HL-60/S4 treated with retinoic acid at 250 ng/mL for 4 days and 3 days (cell line): ENCODE measurements at regions not wholly inside any gene's neighbourhood (a gene's known extent, or its start where the extent isn't known, plus 50 kb on each side); places are given as distances from the start of the nearest gene placed in this dataset.
"Not testable (repeated sequence)": the region's sequence is repeated elsewhere in the genome, so short reads cannot be mapped to it uniquely, and the experiment has no call there.

Experiments
- in situ Hi-C: fragments of 300-500 bp; cut with MboI; formaldehyde crosslinking; loops from 2 replicates; pipeline ENCODE4 v1.7.0; 2022; ENCODE audit warnings: low sequenced_read_pairs

DNA sequence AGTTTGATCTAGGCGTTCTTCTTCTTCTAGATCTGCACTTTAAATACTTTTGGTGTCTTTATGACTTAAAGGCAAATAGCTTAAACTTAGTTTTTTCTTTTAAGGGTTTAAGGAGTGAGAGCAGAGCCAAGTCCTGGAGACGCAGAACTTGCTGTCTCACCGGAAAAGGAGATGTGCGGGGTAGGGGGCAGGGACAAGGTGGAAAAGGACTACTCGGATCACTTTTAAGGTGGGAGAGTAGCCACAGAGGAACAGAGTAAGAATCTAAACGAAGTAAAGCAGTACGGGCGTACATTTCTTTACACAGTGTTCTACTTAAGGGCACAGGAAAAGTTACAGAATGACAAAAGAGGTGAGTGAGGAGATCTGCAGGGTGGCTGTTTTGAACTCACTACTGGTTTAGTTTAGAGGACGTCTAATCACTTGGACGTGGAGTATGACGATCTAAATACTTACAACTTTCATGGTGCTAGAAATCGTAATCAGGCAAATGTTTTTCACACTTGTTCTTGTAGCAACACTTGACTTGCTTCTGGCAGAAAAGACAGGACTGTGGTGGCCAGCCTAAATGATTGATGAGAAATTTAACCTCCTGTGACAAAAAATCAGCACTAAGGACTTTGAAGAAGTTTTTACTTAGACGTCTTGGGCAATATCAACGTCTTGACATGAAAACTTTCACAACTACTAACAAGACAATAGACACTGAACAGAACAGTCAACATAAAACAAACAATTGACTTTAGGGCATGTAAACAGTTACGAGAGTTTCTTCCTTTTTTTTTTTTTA lies 127.0 kb downstream of the ART5 start:
- in situ Hi-C loops, result not testable (repeated sequence)

DNA sequence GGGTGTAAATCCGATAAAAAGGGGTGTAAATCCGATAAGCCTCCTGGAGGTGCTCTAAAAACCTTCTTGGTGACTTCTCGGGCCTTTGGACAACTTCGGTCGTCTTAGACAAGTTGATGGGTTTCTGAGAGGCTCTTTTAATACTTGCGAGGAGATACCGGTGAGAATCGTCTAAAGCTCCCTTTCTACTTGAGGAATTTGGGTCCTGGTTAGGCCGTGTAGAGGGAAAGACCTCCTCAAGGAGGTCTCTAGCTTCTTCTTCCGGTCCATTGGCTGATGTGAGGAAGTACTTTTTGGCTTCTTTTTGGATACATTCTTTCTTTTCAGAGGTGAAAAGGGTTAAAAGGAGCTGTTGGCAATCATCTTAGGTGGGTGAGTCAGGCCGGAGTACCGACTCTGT lies 128.5 kb downstream of the ART5 start:
- in situ Hi-C loops, result not testable (repeated sequence)

DNA sequence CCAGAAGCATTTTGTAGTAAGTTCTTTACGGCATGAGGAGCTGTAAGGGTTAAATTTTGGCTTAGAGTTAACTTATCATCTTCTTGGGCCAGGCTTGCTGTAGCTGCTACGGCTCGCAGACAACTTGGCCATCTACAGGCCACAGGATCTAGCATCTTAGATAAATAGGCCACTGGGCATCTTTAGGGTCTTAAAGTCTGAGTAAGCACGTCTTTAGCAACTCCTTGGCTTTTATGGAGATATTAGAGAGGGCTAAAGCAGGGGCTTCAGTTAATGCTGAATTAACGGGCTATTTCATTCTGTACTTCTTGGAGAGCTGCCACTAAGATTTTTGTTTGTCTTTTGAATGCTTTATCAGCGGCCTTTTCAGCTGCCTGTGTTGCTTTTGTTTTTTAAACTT lies 129.0 kb downstream of the ART5 start:
- in situ Hi-C loops, result not testable (repeated sequence)

DNA sequence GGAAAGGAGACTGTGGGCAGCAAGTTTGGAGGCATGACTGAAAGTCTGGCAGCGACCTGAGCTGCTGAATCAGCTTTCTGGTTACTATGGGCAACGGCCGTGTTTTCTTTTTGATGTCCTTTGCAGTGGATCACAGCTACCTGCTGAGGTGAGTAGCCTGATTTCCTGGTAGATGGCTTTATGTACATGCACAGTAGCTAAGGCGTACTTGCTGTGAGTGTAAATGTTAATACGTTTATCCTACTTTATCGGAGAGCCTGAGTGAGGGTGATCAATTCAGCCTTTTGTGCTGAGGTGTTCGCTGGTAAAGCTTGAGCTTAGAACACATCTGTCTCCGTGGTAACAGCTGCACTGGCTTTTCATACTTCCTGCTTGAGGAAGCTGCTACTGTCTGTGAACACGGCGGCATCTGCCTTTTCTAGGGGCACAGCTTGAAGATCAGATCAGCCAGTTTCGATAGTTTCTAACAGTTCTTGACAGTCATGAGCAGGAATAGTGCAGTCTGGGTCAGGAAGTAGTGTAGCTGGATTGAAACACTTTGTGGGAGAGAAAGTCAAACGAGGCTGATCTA lies 129.6 kb downstream of the ART5 start:
- in situ Hi-C loops, result not testable (repeated sequence)

DNA sequence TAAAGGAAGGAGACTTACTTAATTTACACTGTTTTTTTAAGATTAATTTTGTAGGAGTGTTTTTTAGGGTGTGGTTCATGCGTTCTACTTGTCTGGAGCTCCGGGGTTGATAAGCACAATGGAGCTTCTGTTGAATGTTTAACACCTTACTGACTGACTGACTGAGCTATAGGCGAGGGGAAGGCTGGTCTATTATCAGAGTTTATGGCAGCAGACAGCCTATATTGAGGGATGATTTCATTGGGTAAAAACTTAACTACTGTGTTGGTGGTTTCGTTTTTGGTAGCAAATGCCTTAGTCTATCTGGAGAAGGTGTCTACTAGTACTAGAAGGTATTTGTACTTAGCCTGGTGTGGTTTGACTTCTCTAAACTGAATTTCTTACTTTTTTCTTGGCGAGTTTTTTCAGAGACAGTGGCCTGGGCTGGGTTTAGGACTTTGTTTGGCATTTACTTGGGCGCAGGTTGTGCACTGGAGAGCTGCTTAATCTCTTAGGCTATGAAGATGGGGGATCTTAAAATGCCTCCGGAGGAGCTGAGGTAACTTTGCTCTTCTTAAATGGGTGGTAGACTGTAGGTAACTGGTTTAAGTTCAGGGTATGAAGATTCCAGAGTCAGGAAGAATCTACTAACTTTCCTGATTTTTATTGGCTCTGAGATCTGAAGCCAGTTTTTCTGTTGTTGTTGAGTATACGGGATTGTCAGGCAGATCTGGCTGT lies 130.2 kb downstream of the ART5 start:
- in situ Hi-C loops, result not testable (repeated sequence)

DNA sequence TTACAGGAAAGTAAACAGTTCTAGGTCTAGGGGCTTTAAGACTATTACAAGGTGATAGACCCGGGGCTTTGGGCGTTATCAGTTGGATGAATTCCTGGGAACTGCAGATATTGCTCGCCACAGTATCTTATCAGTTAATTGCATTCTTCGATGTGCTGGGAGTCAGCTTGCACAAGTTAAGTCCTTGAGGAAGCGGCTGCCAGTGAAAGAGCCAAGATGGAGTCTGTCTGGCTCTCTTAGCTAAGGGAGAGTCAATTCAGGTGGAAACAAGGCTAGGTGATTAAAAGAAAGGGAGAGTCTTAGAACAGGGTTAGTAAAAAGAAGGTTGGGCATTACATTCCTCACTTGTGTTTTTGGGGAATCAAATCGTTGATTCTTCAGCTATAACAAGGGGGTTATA lies 130.6 kb upstream of the ZNF195 start:
- in situ Hi-C loops, result not testable (repeated sequence)

DNA sequence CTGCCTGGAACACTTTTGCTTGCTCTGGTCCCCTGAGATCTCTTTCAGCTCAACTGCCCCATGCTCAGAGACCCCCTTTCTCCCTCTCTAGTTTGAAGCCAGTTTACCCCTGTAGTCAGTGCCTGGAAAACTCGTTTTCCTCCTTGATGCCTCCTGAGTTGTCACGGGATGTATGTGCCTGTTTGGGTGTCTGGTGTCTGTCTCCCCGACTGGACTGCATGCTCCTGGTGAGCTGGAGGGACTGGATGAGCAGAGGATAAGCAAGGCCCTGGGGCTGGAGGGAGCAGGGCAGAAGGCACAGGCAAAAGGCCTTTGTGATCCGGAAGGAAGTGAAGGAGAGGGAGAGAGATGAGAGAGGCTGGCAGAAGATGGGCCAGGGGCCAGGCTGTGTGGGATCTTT lies 120.3 kb upstream of the ZNF195 start:
- in situ Hi-C loops, result not testable (repeated sequence)

DNA sequence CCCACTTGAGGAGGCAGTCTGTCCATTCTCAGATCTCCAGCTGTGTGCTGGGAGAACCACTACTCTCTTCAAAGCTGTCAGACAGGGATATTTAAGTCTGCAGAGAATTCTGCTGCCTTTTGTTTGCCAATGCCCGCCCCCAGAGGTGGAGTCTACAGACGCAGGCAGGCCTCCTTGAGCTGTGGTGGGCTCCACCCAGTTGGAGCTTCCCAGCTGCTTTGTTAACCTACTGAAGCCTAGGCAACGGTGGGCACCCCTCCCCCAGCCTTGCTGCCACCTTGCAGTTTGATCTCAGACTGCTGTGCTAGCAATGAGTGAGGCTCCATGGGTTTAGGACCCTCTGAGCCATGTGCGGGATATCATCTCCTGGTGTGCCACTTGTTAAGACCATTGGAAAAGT lies 119.4 kb upstream of the ZNF195 start:
- in situ Hi-C loops, result not testable (repeated sequence)

DNA sequence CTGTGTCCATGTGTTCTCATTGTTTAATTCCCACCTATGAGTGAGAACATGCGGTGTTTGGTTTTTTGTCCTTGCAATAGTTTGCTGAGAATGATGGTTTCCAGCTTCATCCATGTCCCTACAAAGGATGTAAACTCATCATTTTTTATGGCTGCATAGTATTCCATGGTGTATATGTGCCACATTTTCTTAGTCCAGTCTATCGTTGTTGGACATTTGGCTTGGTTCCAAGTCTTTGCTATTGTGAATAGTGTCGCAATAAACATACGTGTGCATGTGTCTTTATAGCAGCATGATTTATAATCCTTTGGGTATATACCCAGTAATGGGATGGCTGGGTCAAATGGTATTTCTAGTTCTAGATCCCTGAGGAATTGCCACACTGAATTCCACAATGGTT lies 114.2 kb upstream of the ZNF195 start:
- in situ Hi-C loops, result not testable (repeated sequence)

DNA sequence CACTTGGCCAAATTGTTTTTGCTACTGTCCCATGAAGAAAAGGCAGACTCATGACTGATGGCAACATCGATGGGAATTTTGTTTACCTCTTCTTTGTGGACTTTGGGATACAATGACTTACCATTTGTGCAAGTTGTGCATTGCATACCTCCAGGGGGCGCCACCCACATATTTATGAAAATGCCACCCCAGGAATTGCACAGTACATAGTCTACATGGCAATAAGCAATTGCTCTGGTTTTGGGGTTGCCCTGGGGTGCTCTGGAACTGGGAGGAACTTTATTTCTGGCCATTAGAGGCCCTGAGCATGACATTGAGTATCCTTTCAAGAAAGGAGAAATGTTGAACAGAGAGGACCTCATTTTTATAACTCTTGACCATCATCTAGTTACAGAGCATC lies 109.1 kb upstream of the ZNF195 start:
- in situ Hi-C loops, result not testable (repeated sequence)

DNA sequence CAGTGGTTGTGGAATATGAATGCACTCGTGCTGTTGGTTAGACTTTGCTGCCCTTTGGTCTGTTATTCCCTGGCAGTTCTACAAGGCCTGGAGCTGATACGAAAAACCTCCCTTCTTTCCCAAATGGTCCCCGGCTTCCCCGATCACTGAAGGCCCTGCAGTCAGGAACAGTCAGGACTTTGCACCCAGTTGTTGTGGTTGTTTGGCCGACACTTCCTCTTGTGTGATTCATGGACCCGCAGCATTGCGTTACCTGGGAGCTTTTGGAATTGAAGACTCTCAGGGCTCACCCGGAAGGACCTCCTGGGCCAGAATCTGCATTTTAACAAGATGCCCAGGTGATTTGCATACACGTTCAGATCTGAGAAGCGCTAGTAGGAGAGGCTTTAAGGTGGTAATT lies 106.8 kb upstream of the ZNF195 start:
- in situ Hi-C loops, result not testable (repeated sequence)

DNA sequence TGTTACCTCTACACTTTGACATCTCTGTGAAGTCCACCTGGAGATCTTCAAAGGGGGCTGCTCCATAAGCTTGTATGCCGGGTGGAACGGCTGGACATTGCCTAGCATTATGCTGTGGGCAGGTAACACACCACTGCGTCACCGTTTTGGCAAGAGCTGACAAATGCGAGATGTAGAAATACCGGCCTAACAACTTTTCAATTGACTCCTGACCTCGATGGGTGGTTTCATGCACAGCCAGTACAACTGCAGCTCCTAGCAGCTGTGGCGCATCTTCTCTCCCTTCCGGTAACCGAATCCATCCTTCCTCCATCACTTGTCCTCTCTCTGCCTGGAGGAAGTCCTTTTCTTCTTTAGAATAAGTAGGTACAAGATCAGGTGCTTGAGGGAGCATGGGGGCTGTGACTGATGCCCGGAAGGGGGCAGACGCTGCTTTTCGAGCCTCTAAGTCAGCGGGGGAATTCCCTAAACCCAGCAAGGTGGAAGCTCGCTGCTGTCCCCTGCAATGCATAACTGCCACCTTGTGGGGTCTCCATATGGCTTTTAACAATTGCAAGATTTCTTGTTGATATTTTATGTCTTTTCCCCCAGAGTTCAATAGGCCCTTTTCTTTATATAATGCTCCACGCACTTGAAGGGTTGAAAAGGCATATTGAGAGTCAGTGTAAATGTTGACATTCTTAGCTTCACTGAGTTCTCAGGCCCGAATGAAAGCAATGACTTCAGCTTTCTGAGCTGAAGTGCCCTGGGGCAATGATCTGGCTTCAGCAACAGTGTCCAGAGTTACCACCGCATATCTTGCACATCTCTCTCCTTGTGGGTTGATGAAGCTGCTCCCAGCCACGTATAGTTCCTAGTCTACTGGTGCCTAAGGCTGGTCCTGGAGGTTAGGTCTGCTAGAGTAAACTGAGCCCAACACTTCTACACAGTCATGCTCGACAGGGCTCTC lies 98.3 kb upstream of the ZNF195 start:
- in situ Hi-C loops, result not testable (repeated sequence)

DNA sequence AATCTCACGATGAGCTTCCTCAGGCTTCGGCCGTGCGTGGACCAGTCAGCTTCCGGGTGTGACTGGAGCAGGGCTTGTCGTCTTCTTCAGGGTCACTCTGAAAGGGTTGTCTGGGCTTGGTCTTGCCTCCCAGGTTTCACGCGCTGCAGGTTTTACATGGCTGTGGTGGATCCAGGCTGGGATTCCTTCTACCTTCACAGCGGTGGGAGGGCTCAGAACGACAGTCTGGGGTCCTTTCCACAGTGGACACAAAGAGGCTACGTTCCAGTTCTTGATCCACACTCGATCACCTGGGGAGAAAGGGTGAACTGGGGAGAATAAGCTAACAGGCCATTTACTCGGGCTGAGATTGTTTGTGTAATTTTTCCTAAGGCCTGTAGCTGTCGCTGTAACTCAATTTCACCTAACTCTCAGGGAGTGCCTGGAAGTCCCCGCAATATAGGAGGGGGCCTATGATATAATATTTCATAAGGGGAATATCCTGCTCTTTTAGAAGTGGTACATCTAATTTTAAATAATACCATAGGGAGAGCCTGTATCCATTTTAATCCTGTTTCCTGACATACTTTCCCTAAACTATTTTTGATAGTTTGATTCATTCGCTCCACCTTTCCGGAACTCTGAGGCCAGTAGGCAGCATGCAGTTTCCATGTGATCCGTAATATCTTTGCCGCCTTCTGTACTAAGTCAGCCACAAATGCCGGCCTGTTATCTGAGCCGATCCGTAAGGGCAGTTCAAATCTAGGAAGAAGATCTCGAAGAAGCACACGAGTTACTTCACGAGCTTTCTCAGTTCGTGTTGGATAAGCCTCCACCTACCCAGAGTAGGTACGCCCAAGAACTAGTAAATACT lies 97.4 kb upstream of the ZNF195 start:
- in situ Hi-C loops, result not testable (repeated sequence)

DNA sequence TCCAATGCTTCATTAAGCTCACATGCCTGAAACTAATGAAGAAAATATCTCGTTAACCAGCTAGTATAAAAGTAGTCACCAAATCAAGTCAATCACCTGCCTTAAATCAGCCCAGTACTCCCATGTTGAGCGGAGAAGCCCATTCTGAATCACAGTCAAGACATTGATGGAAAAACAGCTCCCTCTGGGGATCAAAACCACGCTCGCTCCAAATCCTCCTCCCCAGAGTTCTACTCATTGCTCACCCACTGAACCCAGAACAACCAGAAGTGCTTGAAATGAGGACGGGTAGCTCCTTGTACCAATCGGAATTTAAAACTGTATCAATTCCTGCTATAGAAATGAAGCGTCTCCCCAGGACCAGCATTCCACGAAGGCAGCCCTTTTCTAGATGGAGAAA lies 90.0 kb upstream of the ZNF195 start:
- in situ Hi-C loops, result loop anchor here (25.0 kb wide), 1 partner anchor 118 kb away; no protein-coding TSS in a partner anchor

DNA sequence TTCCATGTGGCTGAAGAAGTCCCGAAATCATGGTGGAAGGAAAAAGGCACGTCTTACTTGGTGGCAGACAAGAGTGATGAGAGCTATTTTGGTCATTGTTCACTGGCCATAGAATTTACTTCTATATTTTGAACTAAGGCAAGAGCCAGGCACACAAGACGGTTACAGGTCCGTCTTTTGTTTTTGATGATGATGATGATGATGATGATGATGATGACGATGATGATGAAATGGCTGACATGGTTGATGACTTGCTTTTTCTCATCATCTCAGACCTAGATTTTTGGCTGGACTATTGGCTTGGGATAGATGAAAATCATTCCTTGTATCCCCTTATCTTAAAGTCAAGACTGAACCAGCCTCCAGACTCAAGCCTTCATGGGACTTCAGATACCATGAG lies 88.7 kb upstream of the ZNF195 start:
- in situ Hi-C loops, result loop anchor here (25.0 kb wide), 1 partner anchor 120 kb away; no protein-coding TSS in a partner anchor

DNA sequence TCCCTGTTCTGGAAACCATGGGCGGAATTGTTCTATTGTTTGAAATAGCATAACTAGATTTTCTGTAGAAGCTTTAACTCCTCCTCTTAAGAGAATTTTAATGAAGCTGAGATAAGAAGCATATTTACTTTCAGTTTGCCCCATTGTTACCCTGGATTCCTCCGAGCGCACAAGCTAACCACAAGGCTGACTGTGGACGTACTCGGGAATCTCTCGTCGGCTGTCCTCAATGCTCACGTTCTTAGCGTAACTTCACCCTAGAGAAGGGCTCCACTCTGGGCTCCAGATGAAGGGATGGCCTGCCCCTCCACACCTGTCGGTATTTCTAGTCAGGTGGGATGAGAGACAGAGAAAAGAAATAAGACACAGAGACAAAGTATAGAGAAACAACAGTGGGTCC lies 76.7 kb upstream of the ZNF195 start:
- in situ Hi-C loops, result loop anchor here (25.0 kb wide), 1 partner anchor 132 kb away; no protein-coding TSS in a partner anchor

DNA sequence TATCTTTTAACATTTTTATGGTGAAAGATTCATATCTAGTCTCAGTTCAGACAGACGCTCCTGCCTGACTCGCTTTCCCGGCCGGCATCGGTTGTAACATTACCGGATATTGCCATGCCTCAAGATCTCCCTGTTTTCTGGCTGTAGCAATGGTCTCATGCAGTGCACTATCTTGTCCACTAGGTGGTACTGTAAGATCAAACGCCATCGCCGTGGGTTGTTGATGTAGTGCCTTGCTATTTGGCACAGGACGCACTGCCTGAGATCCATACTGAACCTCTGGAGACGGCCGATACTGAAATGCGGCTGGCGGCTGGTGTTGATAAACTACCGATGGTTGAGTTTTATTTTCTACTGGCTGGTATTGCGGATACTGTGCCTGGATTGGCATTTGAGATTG lies 75.9 kb upstream of the ZNF195 start:
- in situ Hi-C loops, result loop anchor here (25.0 kb wide), 1 partner anchor 132 kb away; no protein-coding TSS in a partner anchor

DNA sequence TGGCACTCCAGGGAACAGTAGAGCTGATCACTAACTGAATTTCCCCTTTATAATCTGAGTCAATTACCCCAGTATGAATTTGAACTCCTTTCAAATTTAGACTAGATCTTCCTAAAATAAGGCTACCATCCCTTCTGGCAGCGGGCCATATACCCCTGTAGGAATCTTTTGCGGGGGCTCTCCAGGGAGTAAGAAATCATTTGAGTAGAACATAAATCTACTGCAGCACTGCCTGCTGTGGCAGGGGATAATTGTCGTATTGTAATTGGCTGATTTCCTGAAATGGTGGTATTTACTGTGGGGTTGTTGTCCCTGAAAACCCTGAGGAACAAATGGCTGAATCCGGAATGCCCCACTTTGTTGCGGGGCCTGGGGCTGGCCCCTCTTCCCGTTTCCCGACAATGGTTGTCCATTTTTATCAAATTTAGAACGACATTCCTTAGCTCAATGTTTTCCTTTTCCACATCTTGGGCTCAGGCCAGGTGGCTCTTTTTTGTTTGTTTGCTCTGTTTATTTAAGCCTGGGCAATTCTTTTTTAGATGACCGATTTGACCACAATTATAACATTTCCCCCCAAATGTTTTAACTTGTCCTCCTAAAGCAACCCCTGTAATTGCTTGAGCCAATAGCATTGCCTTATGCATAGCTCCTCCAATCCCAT lies 74.8 kb upstream of the ZNF195 start:
- in situ Hi-C loops, result loop anchor here (25.0 kb wide), 1 partner anchor 134 kb away; no protein-coding TSS in a partner anchor

DNA sequence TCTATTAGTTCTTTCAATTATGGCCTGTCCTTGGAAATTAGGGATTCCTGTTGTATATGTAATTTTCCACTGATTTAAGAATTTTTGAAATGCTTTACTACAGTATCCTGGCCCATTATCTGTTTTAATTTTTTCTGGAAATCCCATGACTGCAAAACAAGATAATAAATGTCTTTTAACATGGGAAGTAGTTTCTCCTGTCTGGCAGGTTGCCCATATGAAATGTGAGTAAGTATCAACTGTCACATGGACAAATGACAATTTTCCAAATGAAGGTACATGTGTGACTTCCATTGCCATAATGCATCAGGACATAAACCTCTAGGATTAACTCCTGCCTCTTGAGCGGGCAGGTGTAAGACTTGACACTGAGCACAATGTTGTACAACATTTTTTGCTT lies 71.9 kb upstream of the ZNF195 start:
- in situ Hi-C loops, result loop anchor here (25.0 kb wide), 1 partner anchor 136 kb away; no protein-coding TSS in a partner anchor
